Hepatocyte (in vitro differentiated cells): ENCODE measurements at regions not wholly inside any gene's neighbourhood (a gene's known extent, or its start where the extent isn't known, plus 50 kb on each side); places are given as distances from the start of the nearest gene placed in this dataset.

Experiments used
- DNase-seq: peaks from one replicate; pipeline ENCODE4 v3.0.0-alpha.2; 2016; ENCODE audit warnings: low spot score
- H2AFZ ChIP-seq: fragments of 200-600 bp; sonication (generic); 2 replicates; pipeline ENCODE4 v1.6.0; 2016; ENCODE audit warnings: antibody characterized with exemption, mild to moderate bottlenecking
- H3K27ac ChIP-seq: fragments of 200-600 bp; sonication (generic); 2 replicates; pipeline ENCODE4 v1.5.1; 2016; ENCODE audit warnings: mild to moderate bottlenecking
- H3K27me3 ChIP-seq: fragments of 200-600 bp; sonication (generic); 2 replicates; pipeline ENCODE4 v1.6.1; 2016
- H3K36me3 ChIP-seq: fragments of 200-600 bp; sonication (generic); replicated peaks from 2 replicates; pipeline ENCODE4 v1.5.1; 2016; ENCODE audit warnings: low read depth; ENCODE audit not compliant: insufficient read depth
- H3K4me1 ChIP-seq: fragments of 200-600 bp; sonication (generic); 2 replicates; pipeline ENCODE4 v1.5.1; 2016; ENCODE audit warnings: mild to moderate bottlenecking, moderate library complexity; ENCODE audit not compliant: insufficient read depth
- H3K4me2 ChIP-seq: fragments of 200-600 bp; sonication (generic); 2 replicates; pipeline ENCODE4 v1.6.0; 2016
- H3K4me3 ChIP-seq: fragments of 200-600 bp; sonication (generic); 2 replicates; pipeline ENCODE4 v1.5.1; 2016; ENCODE audit warnings: mild to moderate bottlenecking
- H3K79me2 ChIP-seq: fragments of 200-600 bp; sonication (generic); 2 replicates; pipeline ENCODE4 v1.6.0; 2017; ENCODE audit warnings: mild to moderate bottlenecking
- H3K9me2 ChIP-seq: fragments of 200-600 bp; sonication (generic); replicated peaks from 2 replicates; pipeline ENCODE4 v1.6.0; 2017; ENCODE audit warnings: mild to moderate bottlenecking; ENCODE audit not compliant: insufficient read depth
- H3K9me3 ChIP-seq: fragments of 200-600 bp; sonication (generic); 2 replicates; pipeline ENCODE4 v1.5.1; 2016; ENCODE audit warnings: low read depth, mild to moderate bottlenecking
- H4K20me1 ChIP-seq: fragments of 200-600 bp; sonication (generic); 2 replicates; pipeline ENCODE4 v1.6.0; 2016; ENCODE audit warnings: mild to moderate bottlenecking; ENCODE audit not compliant: insufficient read depth, poor library complexity, severe bottlenecking
- CTCF ChIP-seq: fragments of 200-600 bp; sonication (generic); IDR thresholded peaks from 2 replicates; pipeline ENCODE4 v1.5.1; 2016; ENCODE audit warnings: antibody characterized with exemption, mild to moderate bottlenecking; ENCODE audit not compliant: poor library complexity
- EZH2 ChIP-seq: fragments of 200-600 bp; sonication (generic); IDR thresholded peaks from 2 replicates; pipeline ENCODE4 v1.6.1; 2016; ENCODE audit warnings: antibody characterized with exemption, mild to moderate bottlenecking, borderline replicate concordance
- EZH2phosphoT487 ChIP-seq: fragments of 200-600 bp; sonication (generic); IDR thresholded peaks from one replicate; pipeline ENCODE4 v1.6.1; 2018; ENCODE audit warnings: antibody characterized with exemption, mild to moderate bottlenecking, low read depth, moderate library complexity; ENCODE audit not compliant: unreplicated experiment, severe bottlenecking
- WGBS: methylation state at CpG from one replicate; pipeline ENCODE4 v1.1.6; 2016; ENCODE audit warnings: low lambda C conversion rate; ENCODE audit errors: missing lambda C conversion rate; 5-methylcytosine and 5-hydroxymethylcytosine counted together

DNA sequence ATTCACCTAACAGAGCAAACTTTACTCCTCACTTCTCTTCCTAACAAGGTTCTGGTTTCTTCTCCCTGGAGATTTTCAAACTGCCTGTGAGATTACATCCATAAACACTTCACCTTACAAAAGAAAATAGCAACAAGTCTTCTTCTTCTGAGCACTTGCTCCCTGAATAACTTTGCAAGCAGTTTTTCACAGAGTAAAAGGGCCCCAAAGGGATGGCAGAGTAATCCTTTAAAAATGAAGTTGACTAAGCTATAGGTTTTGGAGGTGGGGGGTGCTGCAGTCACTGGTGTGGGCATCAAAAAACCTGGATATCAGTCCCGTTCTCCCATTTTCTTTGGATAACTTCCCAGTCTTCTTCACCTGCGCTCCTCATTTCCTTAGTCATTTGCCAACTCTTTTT is 484.9 kb downstream of the MIAT start:
- Histone ChIP-seq H3K27ac (no peak overlapping the region), H3K4me2 (no peak overlapping the region), H2AFZ (no peak overlapping the region), H3K27me3 (no peaks in the 10 kb centered on the region), H3K4me1 (peaks cover 7% of the 10 kb centered on the region), H3K79me2 (no peaks in the 10 kb centered on the region), H3K36me3 (no peaks in the 10 kb centered on the region), H4K20me1 (no peaks in the 10 kb centered on the region), H3K9me3 (no peaks in the 10 kb centered on the region), H3K4me3 (no peak overlapping the region), H3K9me2 (no peaks in the 10 kb centered on the region)
- TF ChIP-seq EZH2 = no peak
- no peak for TF ChIP-seq EZH2phosphoT487
- DNase-seq = no peak
- WGBS = 80% methylated on average over 2 of the region's 2 CpGs

- Histone ChIP-seq H3K27ac (no peak overlapping the region), H3K4me1 (peaks cover 11% of the 10 kb centered on the region), H3K79me2 (no peaks in the 10 kb centered on the region), H3K36me3 (no peaks in the 10 kb centered on the region), H3K4me2 (no peak overlapping the region), H3K4me3 (no peak overlapping the region), H3K9me2 (no peaks in the 10 kb centered on the region), H2AFZ (no peak overlapping the region), H4K20me1 (no peaks in the 10 kb centered on the region), H3K27me3 (no peaks in the 10 kb centered on the region), H3K9me3 (no peaks in the 10 kb centered on the region)
- no peak for DNase-seq
- WGBS = 60% methylated on average over 2 of the region's 2 CpGs
- TF ChIP-seq EZH2 (no peak), CTCF (no peak), EZH2phosphoT487 (no peak)
Observed at GRCh38 chr22:27144321-27144720, 486.9 kb downstream of the MIAT start.

GRCh38 chr22:27146866-27147633 is 489.7 kb downstream of the MIAT start:
- Histone ChIP-seq H3K4me1 (peaks cover 11% of the 10 kb centered on the region), H3K9me2 (no peaks in the 10 kb centered on the region), H3K27ac (peak overlapping the region; percentile 49), H3K36me3 (no peaks in the 10 kb centered on the region), H3K27me3 (no peaks in the 10 kb centered on the region), H2AFZ (no peak overlapping the region), H3K4me3 (no peak overlapping the region), H3K4me2 (no peak overlapping the region), H3K79me2 (no peaks in the 10 kb centered on the region), H3K9me3 (no peaks in the 10 kb centered on the region), H4K20me1 (no peaks in the 10 kb centered on the region)
- DNase-seq = no peak
- 64% methylated on average over 4 of the region's 4 CpGs for WGBS
- TF ChIP-seq CTCF (no peak), EZH2phosphoT487 (no peak), EZH2 (no peak)

GRCh38 chr22:27148055-27148454 is 490.7 kb downstream of the MIAT start:
- no peaks in the 10 kb centered on the region for H4K20me1 ChIP-seq
- no peaks in the 10 kb centered on the region for H3K79me2 ChIP-seq
- no peak for TF ChIP-seq EZH2
- TF ChIP-seq CTCF = no peak
- no peak for TF ChIP-seq EZH2phosphoT487
- H3K27ac ChIP-seq = peak overlapping the region; percentile 6
- H3K4me1 ChIP-seq = peaks cover 11% of the 10 kb centered on the region
- H3K36me3 ChIP-seq = no peaks in the 10 kb centered on the region
- H3K4me3 ChIP-seq = no peak overlapping the region
- no peak overlapping the region for H3K4me2 ChIP-seq
- no peak overlapping the region for H2AFZ ChIP-seq
- H3K9me2 ChIP-seq = no peaks in the 10 kb centered on the region
- WGBS = 39% methylated on average over 2 of the region's 2 CpGs
- no peaks in the 10 kb centered on the region for H3K9me3 ChIP-seq
- no peaks in the 10 kb centered on the region for H3K27me3 ChIP-seq
- DNase-seq = no peak
